GM20431 (cell line): ENCODE measurements at regions not wholly inside any gene's neighbourhood (a gene's known extent, or its start where the extent isn't known, plus 50 kb on each side); places are given as distances from the start of the nearest gene placed in this dataset.

Source experiments
- in situ Hi-C: fragments of 300-500 bp; cut with MseI, MboI; formaldehyde crosslinking; loops from one replicate; pipeline ENCODE4 v1.15.0; 2020; ENCODE audit warnings: low sequenced_read_pairs; ENCODE audit not compliant: unreplicated experiment

GRCh38 chr2:234626566-234627130 is 129.8 kb upstream of the ARL4C start:
- in situ Hi-C loops = no loop called here

GRCh38 chr2:234625626-234626250 is 128.9 kb upstream of the ARL4C start:
- in situ Hi-C loops = no loop called here

- in situ Hi-C loops = no loop called here
These were observed 126.7 kb upstream of the ARL4C start for GRCh38 chr2:234623521-234623991.

- in situ Hi-C loops = no loop called here
These were observed 124.2 kb upstream of the ARL4C start for GRCh38 chr2:234621120-234621519.

GRCh38 chr2:234620018-234620417 is 123.1 kb upstream of the ARL4C start:
- in situ Hi-C loops = no loop called here

GRCh38 chr2:234615643-234616356 is 118.9 kb upstream of the ARL4C start:
- in situ Hi-C loops = no loop called here

- in situ Hi-C loops = no loop called here
These were observed 114.3 kb upstream of the ARL4C start for GRCh38 chr2:234611209-234611608.

- in situ Hi-C loops = no loop called here
These were observed 112.1 kb upstream of the ARL4C start for GRCh38 chr2:234608946-234609345.

- in situ Hi-C loops = no loop called here
These were observed 110.8 kb upstream of the ARL4C start for GRCh38 chr2:234607691-234608090.

- in situ Hi-C loops = no loop called here
These were observed 110.0 kb upstream of the ARL4C start for GRCh38 chr2:234606896-234607295.

- in situ Hi-C loops = no loop called here
These were observed 106.7 kb upstream of the ARL4C start for GRCh38 chr2:234603619-234604018.

GRCh38 chr2:234601213-234601612 is 104.3 kb upstream of the ARL4C start:
- in situ Hi-C loops = no loop called here

- in situ Hi-C loops = no loop called here
These were observed 100.6 kb upstream of the ARL4C start for GRCh38 chr2:234597576-234597861.

- in situ Hi-C loops = no loop called here
These were observed 100.1 kb upstream of the ARL4C start for GRCh38 chr2:234596696-234597575.

GRCh38 chr2:234595829-234596228 is 98.9 kb upstream of the ARL4C start:
- in situ Hi-C loops = no loop called here

GRCh38 chr2:234594715-234595114 is 97.8 kb upstream of the ARL4C start:
- in situ Hi-C loops = no loop called here

- in situ Hi-C loops = no loop called here
These were observed 96.8 kb upstream of the ARL4C start for GRCh38 chr2:234593636-234594035.

GRCh38 chr2:234592541-234592940 is 95.7 kb upstream of the ARL4C start:
- in situ Hi-C loops = no loop called here

GRCh38 chr2:234590076-234590475 is 93.2 kb upstream of the ARL4C start:
- in situ Hi-C loops = no loop called here

GRCh38 chr2:234588054-234588430 is 91.2 kb upstream of the ARL4C start:
- in situ Hi-C loops = no loop called here
